GM21825 (cell line): ENCODE measurements at regions not wholly inside any gene's neighbourhood (a gene's known extent, or its start where the extent isn't known, plus 50 kb on each side); places are given as distances from the start of the nearest gene placed in this dataset.

Experiments
- ATAC-seq: cut with Tn5 transposase; IDR thresholded peaks from one replicate; pipeline ENCODE4 v1.9.1; 2021; ENCODE audit warnings: mild to moderate bottlenecking, moderate library complexity; ENCODE audit not compliant: unreplicated experiment

- no peak for ATAC-seq
These were observed 113.0 kb upstream of the DYNLRB2 start for GRCh38 chr16:80427795-80428194.

- ATAC-seq, result no peak
These were observed 122.1 kb upstream of the DYNLRB2 start for GRCh38 chr16:80418517-80419355.

DNA sequence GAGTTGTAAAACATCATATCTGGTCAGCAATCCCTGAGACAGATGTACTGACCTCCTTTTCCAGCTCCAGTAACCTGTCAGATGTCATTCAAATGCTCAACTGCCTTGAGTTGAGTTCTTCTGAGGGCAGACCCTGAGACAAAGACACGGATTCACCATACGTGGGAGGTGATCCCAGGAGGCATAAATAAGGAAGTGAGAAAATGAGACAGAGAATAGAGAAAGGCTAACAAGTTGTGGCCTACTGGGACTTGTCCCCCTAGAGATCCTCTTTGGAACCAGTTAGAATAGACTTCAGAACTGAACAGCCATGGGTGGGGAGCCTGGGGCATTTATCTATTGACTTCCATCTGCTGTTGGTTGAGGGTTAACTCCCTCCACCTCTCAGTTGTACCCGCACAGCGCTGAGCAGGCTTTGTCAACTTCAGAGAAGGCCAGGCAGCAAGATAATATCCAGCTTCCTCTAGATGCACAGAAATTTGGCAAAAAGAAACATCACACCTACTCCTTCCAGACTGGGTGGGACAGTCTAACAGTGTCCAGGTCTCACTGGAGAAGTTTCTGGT lies 123.0 kb upstream of the DYNLRB2 start:
- ATAC-seq, result no peak

GRCh38 chr16:80408014-80408413 lies 132.8 kb upstream of the DYNLRB2 start:
- ATAC-seq, result no peak

DNA sequence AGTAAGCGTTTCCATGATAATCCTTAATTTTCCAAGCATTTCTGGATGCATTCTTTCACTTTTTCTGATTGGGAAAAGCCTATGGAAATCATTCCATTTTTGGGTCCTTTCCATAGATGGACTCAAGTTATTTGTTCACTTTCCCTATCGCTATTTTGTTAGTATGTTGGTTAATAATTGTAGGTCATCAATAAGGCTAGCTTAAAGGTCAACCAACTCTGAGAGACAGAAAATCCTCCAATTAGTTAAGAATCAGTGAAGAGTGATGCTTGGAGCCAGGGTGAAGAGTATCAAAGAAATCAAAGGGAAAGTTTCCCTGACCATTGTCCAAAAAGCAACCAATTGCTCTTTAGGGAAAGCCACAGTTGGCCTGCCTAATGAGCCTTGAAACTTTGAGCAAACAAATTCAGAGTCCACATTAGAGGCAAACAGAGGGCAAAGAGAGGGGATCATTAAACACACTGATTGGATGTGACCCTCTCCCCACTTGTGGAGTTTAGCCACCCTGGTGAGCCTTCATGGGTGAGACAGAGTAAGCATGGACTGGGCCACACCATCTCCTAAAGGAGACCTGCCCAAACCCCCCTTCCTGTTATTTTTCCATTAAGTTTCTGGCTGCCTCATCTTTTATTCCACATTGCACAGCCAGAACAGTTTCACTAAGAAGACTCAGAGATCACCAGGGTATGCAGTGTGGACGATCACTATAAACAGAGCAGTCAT lies 133.4 kb upstream of the DYNLRB2 start:
- ATAC-seq, result no peak

DNA sequence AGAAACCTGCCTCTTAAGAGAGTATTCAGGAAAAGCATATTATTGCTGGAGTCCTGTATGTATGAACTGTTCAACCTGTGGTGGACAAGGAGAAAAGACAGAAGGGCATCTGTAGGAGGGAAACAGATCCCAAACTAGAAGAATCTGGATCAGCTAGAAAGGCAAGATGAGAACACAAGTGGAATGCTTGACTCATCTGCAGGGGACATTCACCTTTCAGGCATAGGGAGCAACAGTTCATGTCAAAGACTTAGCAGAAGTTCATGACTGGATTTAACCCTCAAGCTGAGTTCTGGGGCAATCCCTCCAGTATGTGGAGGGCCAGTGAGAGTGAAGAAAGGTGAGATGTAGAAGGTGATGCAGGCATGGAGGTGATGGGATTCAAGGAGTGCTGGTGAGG lies 135.9 kb upstream of the DYNLRB2 start:
- ATAC-seq, result no peak

- ATAC-seq, result no peak
These were observed 136.9 kb upstream of the DYNLRB2 start for GRCh38 chr16:80403894-80404293.

GRCh38 chr16:80390871-80391489 lies 149.8 kb upstream of the DYNLRB2 start:
- ATAC-seq, result no peak

GRCh38 chr16:80390046-80390445 lies 150.7 kb upstream of the DYNLRB2 start:
- no peak for ATAC-seq

- ATAC-seq, result no peak
These were observed 151.5 kb upstream of the DYNLRB2 start for GRCh38 chr16:80389338-80389737.

DNA sequence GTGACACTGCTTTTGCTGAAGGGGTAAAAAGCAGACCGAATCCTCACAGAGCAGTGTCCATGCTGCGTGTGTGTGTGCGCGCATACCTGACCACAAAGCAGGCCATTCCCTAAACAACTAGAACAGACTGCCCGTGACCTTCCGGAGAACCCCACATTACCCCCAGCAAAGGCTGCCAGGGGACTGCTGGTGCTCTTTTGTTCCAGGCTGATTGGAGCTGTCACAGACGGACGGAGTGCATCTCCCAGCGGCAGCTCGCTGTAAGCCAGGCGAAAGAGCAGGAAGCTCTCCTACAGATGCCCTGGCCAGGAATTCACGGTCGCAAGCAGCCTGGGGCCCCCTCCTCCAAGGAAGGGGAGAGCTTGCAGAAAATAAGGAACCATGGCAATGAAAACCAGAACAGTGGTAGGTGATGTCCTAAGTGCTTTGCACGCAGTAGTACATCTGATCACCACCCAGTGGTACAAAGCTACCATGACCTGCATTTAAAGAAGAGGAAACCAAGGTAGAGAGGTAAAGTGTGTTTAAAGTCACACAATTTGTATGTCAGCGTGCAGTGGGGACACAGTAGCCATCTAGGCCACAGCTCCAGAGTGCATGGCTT lies 153.4 kb upstream of the DYNLRB2 start:
- no peak for ATAC-seq

DNA sequence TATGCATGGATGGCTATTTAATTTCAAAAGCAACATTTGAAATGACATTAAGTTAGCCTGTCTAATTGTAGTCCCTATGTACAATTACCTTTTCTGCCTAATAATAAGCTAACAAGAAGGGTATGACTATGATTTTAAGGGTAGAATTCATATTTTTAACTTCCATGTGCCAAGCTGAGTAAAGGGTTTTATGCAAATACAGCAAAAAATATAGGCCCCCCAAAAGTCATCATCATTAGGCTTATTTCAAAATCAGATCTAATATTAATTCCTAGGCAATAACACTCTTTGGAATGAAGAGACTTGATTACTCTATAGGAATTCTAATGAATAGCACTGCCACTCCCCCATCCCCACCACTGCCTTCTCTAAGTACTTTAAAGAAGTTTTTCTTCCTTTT lies 155.9 kb upstream of the DYNLRB2 start:
- no peak for ATAC-seq

GRCh38 chr16:80380514-80380913 lies 160.3 kb upstream of the DYNLRB2 start:
- no peak for ATAC-seq

DNA sequence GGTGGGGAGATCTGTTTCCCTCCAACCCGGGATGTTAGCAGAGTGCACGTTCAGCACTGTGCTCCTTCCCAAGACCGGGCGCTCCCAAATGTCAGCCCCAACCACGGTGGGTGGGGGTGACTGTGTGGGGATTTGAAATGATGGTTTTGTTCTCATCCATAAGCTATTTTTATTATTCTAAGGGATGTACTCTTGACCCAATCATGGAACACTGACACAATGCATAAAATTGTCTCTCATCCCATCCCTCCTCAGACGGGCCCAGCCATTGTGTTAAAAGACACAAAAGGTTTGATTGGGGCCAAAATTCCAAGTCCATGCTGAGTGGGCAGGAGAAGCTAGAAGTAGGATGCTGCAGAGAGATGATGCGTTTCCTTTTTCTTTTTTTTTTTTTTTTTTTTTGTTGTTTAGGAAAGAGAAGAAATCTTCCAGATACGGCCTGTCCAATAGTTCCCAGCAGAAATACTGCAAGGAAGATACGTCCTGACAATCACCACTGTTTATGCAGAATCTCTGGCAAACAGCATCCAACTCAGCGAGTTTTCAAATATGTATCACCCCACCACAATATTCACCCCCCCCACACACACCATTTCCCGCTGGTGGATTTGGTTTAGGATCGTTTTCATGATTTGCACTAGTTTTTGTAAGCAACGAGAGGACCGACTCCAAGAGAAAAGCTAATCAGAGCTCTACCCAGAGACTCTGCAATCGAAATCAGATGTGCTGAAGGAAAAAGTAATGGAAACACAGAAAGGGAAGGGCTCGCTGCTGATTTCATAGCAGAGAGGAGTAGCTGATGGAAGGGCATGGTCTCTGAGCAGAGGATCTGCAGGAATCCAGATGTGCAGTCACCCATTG lies 163.5 kb upstream of the DYNLRB2 start:
- ATAC-seq, result no peak

DNA sequence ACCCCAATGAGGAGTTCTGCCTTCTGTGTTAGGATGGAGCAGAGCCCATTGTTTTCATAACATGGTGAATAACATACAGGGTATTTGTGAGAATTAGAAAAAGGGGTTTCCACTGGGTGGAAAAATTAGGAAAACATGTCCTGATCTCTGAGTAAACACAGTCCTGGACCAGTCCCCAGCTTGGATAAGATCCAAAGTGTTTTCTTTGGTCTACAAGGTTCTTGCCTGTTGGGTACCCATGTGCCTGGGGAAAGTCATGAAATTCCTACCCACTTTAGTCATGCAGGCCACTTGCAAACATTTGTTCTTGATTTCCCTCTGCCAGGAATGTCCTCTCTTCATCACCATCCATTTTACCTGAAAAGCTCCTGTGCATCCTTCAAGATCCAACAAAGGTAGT lies 164.8 kb upstream of the DYNLRB2 start:
- no peak for ATAC-seq

GRCh38 chr16:80375513-80375912 lies 165.3 kb upstream of the DYNLRB2 start:
- no peak for ATAC-seq

- no peak for ATAC-seq
These were observed 168.5 kb upstream of the DYNLRB2 start for GRCh38 chr16:80372341-80372740.

- no peak for ATAC-seq
These were observed 171.4 kb upstream of the DYNLRB2 start for GRCh38 chr16:80369138-80369958.

GRCh38 chr16:80367037-80367658 lies 173.6 kb upstream of the DYNLRB2 start:
- no peak for ATAC-seq
